ENCODE measurements at regions not wholly inside any gene's neighbourhood (a gene's known extent, or its start where the extent isn't known, plus 50 kb on each side); places are given as distances from the start of the nearest gene placed in this dataset.

GRCh38 chr1:199298825-199299224 is 660.0 kb downstream of the PTPRC start:
- TF ChIP-seq POLR2A (IDR thresholded peaks at IDR 0.05) (no peak), EP300 (IDR thresholded peaks at IDR 0.05) (no peak), CTCF (IDR thresholded peaks at IDR 0.05) (no peak), POLR2AphosphoS5 (IDR thresholded peaks at IDR 0.05) (no peak)

Data from upper lobe of left lung (tissue), 4 donors.